Endodermal cell (in vitro differentiated cells): ENCODE measurements at regions not wholly inside any gene's neighbourhood (a gene's known extent, or its start where the extent isn't known, plus 50 kb on each side); places are given as distances from the start of the nearest gene placed in this dataset.

ENCODE experiments used
- DNase-seq: peaks from one replicate; pipeline ENCODE4 v3.0.0-alpha.2; 2017
- H3K27ac ChIP-seq: 2 replicates; pipeline ENCODE4 v1.5.1; 2013; ENCODE audit warnings: mild to moderate bottlenecking, low read depth, low read length, moderate library complexity
- H3K27me3 ChIP-seq: 2 replicates; pipeline ENCODE4 v1.6.1; 2013; ENCODE audit warnings: mild to moderate bottlenecking, low read length, moderate library complexity; ENCODE audit not compliant: insufficient read depth, control insufficient read depth, poor library complexity, severe bottlenecking
- H3K36me3 ChIP-seq: 2 replicates; pipeline ENCODE4 v1.7.0; 2013; ENCODE audit warnings: mild to moderate bottlenecking, low read length, moderate library complexity; ENCODE audit not compliant: control insufficient read depth, insufficient read depth
- H3K4me1 ChIP-seq: one replicate; pipeline ENCODE4 v1.7.0; 2013; ENCODE audit warnings: low read length; ENCODE audit not compliant: control insufficient read depth, insufficient read depth
- H3K4me3 ChIP-seq: 2 replicates; pipeline ENCODE4 v1.5.1; 2013; ENCODE audit warnings: mild to moderate bottlenecking, low read length, moderate library complexity
- H3K9ac ChIP-seq: 2 replicates; pipeline ENCODE4 v1.6.1; 2013; ENCODE audit warnings: mild to moderate bottlenecking, low read length, moderate library complexity; ENCODE audit not compliant: poor library complexity, severe bottlenecking; ENCODE audit errors: extremely low read depth
- H3K9me3 ChIP-seq: 2 replicates; pipeline ENCODE4 v1.6.1; 2013; ENCODE audit warnings: mild to moderate bottlenecking, low read length, moderate library complexity; ENCODE audit not compliant: control insufficient read depth
- H3K27ac Mint-ChIP-seq: 2 replicates; pipeline ENCODE4 v1.8.0; 2020; ENCODE audit warnings: mixed read lengths
- H3K27me3 Mint-ChIP-seq: 2 replicates; pipeline ENCODE4 v1.8.0; 2021; ENCODE audit warnings: mild to moderate bottlenecking, mixed read lengths; ENCODE audit not compliant: insufficient read depth
- H3K36me3 Mint-ChIP-seq: 2 replicates; pipeline ENCODE4 v1.8.0; 2020; ENCODE audit warnings: low read depth, mixed read lengths
- H3K4me1 Mint-ChIP-seq: 2 replicates; pipeline ENCODE4 v1.8.0; 2020; ENCODE audit warnings: mixed read lengths
- H3K4me3 Mint-ChIP-seq: 2 replicates; pipeline ENCODE4 v1.8.0; 2020; ENCODE audit warnings: mild to moderate bottlenecking, moderate library complexity, mixed read lengths
- H3K9me3 Mint-ChIP-seq: 2 replicates; pipeline ENCODE4 v1.8.0; 2020; ENCODE audit warnings: mild to moderate bottlenecking, mixed read lengths
- WGBS, 2 experiments: methylation state at CpG; one replicate each; pipeline versions ENCODE4 v1.1.5 to v1.1.7; 2013; ENCODE audit warnings: missing lambda C conversion rate in 2 of 2, mixed read lengths in 1 of 2; ENCODE audit not compliant: insufficient coverage in 1 of 2, insufficient read length in 1 of 2; 5-methylcytosine and 5-hydroxymethylcytosine counted together
- TF ChIP-seq, protein P1 (sequence below): fragments of 200-600 bp; sonication (generic); conservative IDR thresholded peaks from 2 replicates; pipeline ENCODE4 v1.5.0; 2021; ENCODE audit warnings: antibody characterized with exemption, mild to moderate bottlenecking

DNA sequence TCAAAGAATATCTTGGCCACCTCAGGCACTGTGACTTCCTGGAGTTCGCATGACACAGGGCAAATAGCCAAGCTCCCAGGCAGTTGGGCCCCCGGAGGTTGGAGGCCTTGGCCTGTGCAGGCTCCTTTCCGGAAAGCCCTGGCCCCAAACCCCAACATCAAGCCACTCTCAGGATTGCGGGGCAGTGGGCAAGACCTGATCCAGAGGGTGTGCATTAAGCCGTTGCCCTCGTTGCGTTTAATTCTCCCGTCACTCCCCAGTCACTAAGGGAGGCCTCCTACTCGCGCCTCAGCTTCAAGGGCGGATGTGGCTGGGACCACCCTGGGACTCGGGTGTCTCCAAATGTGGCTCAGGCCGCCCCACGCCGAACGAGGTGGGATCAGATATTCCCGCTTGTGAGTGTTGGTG lies 60.1 kb downstream of the TMEM174 start:
- Histone ChIP-seq H3K27me3 (peaks cover 90% of the 10 kb centered on the region), H3K9ac (no peak overlapping the region), H3K4me3 (peak overlapping the region; percentile 74), H3K27ac (no peak overlapping the region), H3K36me3 (no peaks in the 10 kb centered on the region), H3K4me1 (no peaks in the 10 kb centered on the region), H3K9me3 (no peaks in the 10 kb centered on the region)
- WGBS, 2 experiments, result 18 to 20% methylated on average over 8 to 17 of the region's 17 CpGs
- H3K36me3 Mint-ChIP-seq, result no peaks in the 10 kb centered on the region
- TF ChIP-seq, protein P1, sequence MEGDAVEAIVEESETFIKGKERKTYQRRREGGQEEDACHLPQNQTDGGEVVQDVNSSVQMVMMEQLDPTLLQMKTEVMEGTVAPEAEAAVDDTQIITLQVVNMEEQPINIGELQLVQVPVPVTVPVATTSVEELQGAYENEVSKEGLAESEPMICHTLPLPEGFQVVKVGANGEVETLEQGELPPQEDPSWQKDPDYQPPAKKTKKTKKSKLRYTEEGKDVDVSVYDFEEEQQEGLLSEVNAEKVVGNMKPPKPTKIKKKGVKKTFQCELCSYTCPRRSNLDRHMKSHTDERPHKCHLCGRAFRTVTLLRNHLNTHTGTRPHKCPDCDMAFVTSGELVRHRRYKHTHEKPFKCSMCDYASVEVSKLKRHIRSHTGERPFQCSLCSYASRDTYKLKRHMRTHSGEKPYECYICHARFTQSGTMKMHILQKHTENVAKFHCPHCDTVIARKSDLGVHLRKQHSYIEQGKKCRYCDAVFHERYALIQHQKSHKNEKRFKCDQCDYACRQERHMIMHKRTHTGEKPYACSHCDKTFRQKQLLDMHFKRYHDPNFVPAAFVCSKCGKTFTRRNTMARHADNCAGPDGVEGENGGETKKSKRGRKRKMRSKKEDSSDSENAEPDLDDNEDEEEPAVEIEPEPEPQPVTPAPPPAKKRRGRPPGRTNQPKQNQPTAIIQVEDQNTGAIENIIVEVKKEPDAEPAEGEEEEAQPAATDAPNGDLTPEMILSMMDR, result no peak
- peak overlapping the region; percentile 49 for H3K4me3 Mint-ChIP-seq
- peaks cover 90% of the 10 kb centered on the region for H3K27me3 Mint-ChIP-seq
- DNase-seq, result no peak
- H3K9me3 Mint-ChIP-seq, result no peaks in the 10 kb centered on the region
- peaks cover 12% of the 10 kb centered on the region for H3K4me1 Mint-ChIP-seq
- H3K27ac Mint-ChIP-seq, result no peak overlapping the region

DNA sequence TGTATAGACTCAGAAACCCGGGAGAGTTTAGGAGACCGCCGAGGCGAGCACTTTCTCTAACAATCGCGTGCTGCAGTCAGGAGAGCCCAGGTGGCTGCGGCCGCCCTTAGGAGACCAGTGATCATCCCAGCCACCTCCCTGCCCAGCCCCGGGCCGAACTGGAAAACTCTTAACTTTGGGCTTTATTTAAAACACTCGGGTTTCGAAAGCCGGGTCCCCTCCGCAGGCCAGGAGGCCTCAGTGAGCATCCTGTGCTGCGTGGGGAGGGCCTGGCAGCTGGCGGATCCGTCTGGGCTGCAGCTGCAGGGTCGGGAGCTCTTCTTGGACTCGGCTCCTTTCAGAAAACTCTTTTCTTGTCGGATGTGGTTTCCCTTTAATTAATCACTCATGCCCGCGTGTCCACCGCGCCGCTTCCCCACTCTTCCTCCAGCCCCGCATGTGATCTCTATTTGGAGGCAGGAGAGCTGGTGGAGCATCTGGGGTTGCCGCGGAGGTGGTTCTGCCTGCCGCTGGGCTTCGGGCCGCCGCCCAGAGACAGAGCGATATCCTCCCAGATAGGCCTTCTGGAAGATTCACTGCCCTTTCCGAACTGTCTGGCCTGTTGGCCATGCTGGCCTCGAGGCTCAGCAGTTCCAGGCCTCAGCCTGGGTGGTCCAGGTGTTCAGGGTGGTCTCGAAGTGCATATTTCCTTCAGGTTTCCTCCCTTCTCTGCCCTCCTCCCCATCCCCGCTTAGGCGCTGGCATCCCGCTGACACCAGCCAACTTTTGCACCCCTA lies 59.5 kb downstream of the TMEM174 start:
- Mint-ChIP-seq H3K4me3 (peak overlapping the region; percentile 49), H3K27me3 (peaks cover 96% of the 10 kb centered on the region), H3K9me3 (no peaks in the 10 kb centered on the region), H3K27ac (no peak overlapping the region), H3K36me3 (no peaks in the 10 kb centered on the region), H3K4me1 (peaks cover 12% of the 10 kb centered on the region)
- 14 to 15% methylated on average over 27 to 39 of the region's 39 CpGs for WGBS, 2 experiments
- H3K27ac ChIP-seq, result no peak overlapping the region
- no peaks in the 10 kb centered on the region for H3K9me3 ChIP-seq
- peaks cover 94% of the 10 kb centered on the region for H3K27me3 ChIP-seq
- no peaks in the 10 kb centered on the region for H3K4me1 ChIP-seq
- peak; percentile 75 for DNase-seq
- no peak overlapping the region for H3K4me3 ChIP-seq
- no peaks in the 10 kb centered on the region for H3K36me3 ChIP-seq
- TF ChIP-seq, protein P1, result no peak
- H3K9ac ChIP-seq, result no peak overlapping the region

DNA sequence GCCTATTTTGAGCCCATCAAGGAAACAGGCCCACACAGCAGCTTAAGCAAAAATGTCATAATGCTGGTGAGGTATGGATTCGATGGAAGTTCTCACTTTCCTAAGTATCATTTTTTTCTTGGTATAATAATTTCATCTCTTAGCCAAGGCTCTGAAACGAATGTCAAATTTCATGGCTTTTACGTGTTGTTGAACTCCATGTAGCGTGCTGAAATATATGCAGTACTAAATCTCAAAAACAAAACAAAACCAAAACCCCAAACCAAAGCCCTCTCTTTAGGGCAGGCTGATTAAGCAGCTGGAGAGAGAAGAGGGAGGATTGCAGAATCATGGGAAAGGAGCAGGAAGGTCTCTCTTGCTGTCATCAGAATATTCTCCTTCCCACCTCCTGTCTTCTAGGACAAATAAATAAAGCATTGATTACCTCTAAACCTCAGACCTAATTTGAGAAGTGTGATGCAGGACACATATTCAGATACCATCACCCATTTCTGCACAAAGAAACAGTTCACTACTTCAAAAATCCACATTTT lies 58.3 kb downstream of the TMEM174 start:
- Histone ChIP-seq H3K4me1 (no peaks in the 10 kb centered on the region), H3K27me3 (peaks cover 96% of the 10 kb centered on the region), H3K9ac (no peak overlapping the region), H3K9me3 (no peaks in the 10 kb centered on the region), H3K27ac (no peak overlapping the region), H3K4me3 (no peak overlapping the region), H3K36me3 (no peaks in the 10 kb centered on the region)
- H3K27me3 Mint-ChIP-seq, result peaks cover 98% of the 10 kb centered on the region
- H3K27ac Mint-ChIP-seq, result no peak overlapping the region
- 73% methylated on average over 4 of the region's 4 CpGs; no CpG with 5 or more reads in 1 of the 2 experiments for WGBS, 2 experiments
- no peaks in the 10 kb centered on the region for H3K9me3 Mint-ChIP-seq
- TF ChIP-seq, protein P1, result no peak
- no peak overlapping the region for H3K4me3 Mint-ChIP-seq
- no peak for DNase-seq
- H3K4me1 Mint-ChIP-seq, result peaks cover 12% of the 10 kb centered on the region
- no peaks in the 10 kb centered on the region for H3K36me3 Mint-ChIP-seq
